ENCODE measurements at regions not wholly inside any gene's neighbourhood (a gene's known extent, or its start where the extent isn't known, plus 50 kb on each side); places are given as distances from the start of the nearest gene placed in this dataset.

DNA sequence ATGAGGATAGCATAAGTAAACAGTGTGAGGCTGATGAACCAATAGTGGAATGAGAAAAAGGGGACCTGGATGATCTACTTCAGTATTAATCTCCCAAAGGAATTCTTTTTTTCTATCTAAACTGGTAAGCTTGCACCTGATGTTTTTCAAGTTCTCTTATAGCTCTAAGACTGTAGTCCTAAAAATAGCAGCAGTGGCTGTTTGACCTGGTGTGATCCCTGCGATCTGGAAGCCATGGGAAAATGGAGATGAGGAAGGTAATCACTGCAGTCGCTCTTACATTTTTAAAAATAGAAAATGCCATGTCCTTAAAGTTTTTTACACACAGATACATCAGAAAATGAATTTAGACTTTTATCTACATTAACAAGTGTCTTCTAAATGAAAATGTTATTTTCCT lies 926.4 kb upstream of the SLC35B3 start:
- H3K27ac ChIP-seq (ENCODE audit: insufficient read depth, low read depth, low read length) = no peak overlapping the region

More for the DNA sequence above, 926.4 kb upstream of the SLC35B3 start:
- dilution Hi-C loops (cut with MboI; ENCODE audit: extremely low pct_ligation_motif_present, low sequenced_read_pairs) = no loop called here
- no peak for TF ChIP-seq FOS (IDR thresholded peaks at IDR 0.05; ENCODE audit: borderline replicate concordance, insufficient read depth, low read length)
- no peak for TF ChIP-seq JUN (IDR thresholded peaks at IDR 0.05; ENCODE audit: borderline replicate concordance, insufficient read depth, insufficient read length, low read depth)
- no peak for TF ChIP-seq CTCF (IDR thresholded peaks at IDR 0.05; ENCODE audit: extremely low read depth in 1 of 2, insufficient read depth in 1 of 2, low read depth in 1 of 2, low read length in 2 of 2)
- TF ChIP-seq EZH2 (IDR thresholded peaks at IDR 0.05; ENCODE audit: borderline replicate concordance, low read depth, low read length, severe bottlenecking) = no peak
- TF ChIP-seq POLR2A (IDR thresholded peaks at IDR 0.05; ENCODE audit: low read depth, low read length) = no peak
- no peak for TF ChIP-seq GATA2 (IDR thresholded peaks at IDR 0.05; ENCODE audit: insufficient read depth, insufficient read length, low read depth, low read length)
- no peak for TF ChIP-seq MYC (IDR thresholded peaks at IDR 0.05; ENCODE audit: low read depth, low read length)
- TF ChIP-seq POLR2AphosphoS5 (IDR thresholded peaks at IDR 0.05; ENCODE audit: insufficient read depth, low read depth, low read length) = no peak
- TF ChIP-seq MAX (IDR thresholded peaks at IDR 0.05; ENCODE audit: insufficient read depth, insufficient read length) = no peak
- POLR2A ChIA-PET = no interaction called here
- BruUV-seq (replicated peaks) = no TSS peak
- Histone ChIP-seq H2AFZ (ENCODE audit: low read depth, low read length) (no peak overlapping the region), H3K4me3 (replicated peaks in 1 of 3; ENCODE audit: insufficient read depth in 1 of 3, low read depth in 1 of 3, low read length in 3 of 3) (no peak overlapping the region), H3K9me1 (replicated peaks; ENCODE audit: control insufficient read depth, extremely low read depth, insufficient read depth, low read length) (no peaks in the 10 kb centered on the region), H4K20me1 (replicated peaks; ENCODE audit: control insufficient read depth, extremely low read depth, insufficient read depth, low read length) (no peaks in the 10 kb centered on the region), H3K79me2 (ENCODE audit: control insufficient read depth, insufficient read depth, low read length) (no peaks in the 10 kb centered on the region), H3K4me2 (ENCODE audit: insufficient read depth, low read length) (no peak overlapping the region), H3K36me3 (ENCODE audit: control insufficient read depth in 2 of 2, extremely low read depth in 1 of 2, insufficient read depth in 2 of 2, low read length in 2 of 2) (no peaks in the 10 kb centered on the region), H3K9me3 (replicated peaks; ENCODE audit: control insufficient read depth, insufficient read depth, low read length) (peaks cover 1% of the 10 kb centered on the region), H3K9ac (replicated peaks; ENCODE audit: extremely low read depth, insufficient read depth, low read length) (no peak overlapping the region), H3K4me1 (ENCODE audit: control insufficient read depth, extremely low read depth, insufficient read depth, low read length) (no peaks in the 10 kb centered on the region), H3K27me3 (ENCODE audit: control insufficient read depth in 2 of 2, insufficient read depth in 2 of 2, low read length in 2 of 2) (no peaks in the 10 kb centered on the region)
- FAIRE-seq = no peak
- CTCF ChIA-PET = interaction anchor here (1.2 kb wide), 1 partner anchor 9 kb away, joined by 3 read pairs; no protein-coding TSS in a partner anchor
- no peak for DNase-seq (ENCODE audit: low read depth, low spot score)
- intact Hi-C loops (cut with micrococcal nuclease) = no loop called here
